ENCODE measurements at regions not wholly inside any gene's neighbourhood (a gene's known extent, or its start where the extent isn't known, plus 50 kb on each side); places are given as distances from the start of the nearest gene placed in this dataset.

- H3F3A ChIP-seq (ENCODE audit: insufficient read depth, low read length, poor library complexity, severe bottlenecking), result no peaks in the 10 kb centered on the region
- H3K79me2 ChIP-seq (replicated peaks; ENCODE audit: insufficient read depth, low read length), result no peaks in the 10 kb centered on the region
- H3K4me2 ChIP-seq (ENCODE audit: low read length), result peak overlapping the region; percentile 49
- H3K9me2 ChIP-seq (ENCODE audit: insufficient read depth, low read length), result no peaks in the 10 kb centered on the region
- peak overlapping the region; percentile 50 for H3K4me3 ChIP-seq (ENCODE audit: low read length)
- H3K27ac ChIP-seq (ENCODE audit: low read length), result peak overlapping the region; percentile 65
- no peaks in the 10 kb centered on the region for H4K20me1 ChIP-seq (ENCODE audit: insufficient read depth)
- TF ChIP-seq CTCF (IDR thresholded peaks at IDR 0.05; ENCODE audit: poor library complexity, severe bottlenecking) (no peak), POLR2AphosphoS5 (IDR thresholded peaks at IDR 0.05) (no peak), TAF1 (IDR thresholded peaks at IDR 0.05; ENCODE audit: low read depth) (no peak), SMC3 (conservative IDR thresholded peaks at IDR 0.05; ENCODE audit: poor library complexity) (no peak), EZH2 (IDR thresholded peaks at IDR 0.05; ENCODE audit: borderline replicate concordance, insufficient read depth, low read length, poor library complexity, severe bottlenecking) (no peak), EP300 (conservative IDR thresholded peaks at IDR 0.05; ENCODE audit: poor library complexity, severe bottlenecking) (no peak), RAD21 (conservative IDR thresholded peaks at IDR 0.05) (no peak), MXI1 (conservative IDR thresholded peaks at IDR 0.05; ENCODE audit: poor library complexity, severe bottlenecking) (no peak)
- TF ChIP-seq, protein P1, sequence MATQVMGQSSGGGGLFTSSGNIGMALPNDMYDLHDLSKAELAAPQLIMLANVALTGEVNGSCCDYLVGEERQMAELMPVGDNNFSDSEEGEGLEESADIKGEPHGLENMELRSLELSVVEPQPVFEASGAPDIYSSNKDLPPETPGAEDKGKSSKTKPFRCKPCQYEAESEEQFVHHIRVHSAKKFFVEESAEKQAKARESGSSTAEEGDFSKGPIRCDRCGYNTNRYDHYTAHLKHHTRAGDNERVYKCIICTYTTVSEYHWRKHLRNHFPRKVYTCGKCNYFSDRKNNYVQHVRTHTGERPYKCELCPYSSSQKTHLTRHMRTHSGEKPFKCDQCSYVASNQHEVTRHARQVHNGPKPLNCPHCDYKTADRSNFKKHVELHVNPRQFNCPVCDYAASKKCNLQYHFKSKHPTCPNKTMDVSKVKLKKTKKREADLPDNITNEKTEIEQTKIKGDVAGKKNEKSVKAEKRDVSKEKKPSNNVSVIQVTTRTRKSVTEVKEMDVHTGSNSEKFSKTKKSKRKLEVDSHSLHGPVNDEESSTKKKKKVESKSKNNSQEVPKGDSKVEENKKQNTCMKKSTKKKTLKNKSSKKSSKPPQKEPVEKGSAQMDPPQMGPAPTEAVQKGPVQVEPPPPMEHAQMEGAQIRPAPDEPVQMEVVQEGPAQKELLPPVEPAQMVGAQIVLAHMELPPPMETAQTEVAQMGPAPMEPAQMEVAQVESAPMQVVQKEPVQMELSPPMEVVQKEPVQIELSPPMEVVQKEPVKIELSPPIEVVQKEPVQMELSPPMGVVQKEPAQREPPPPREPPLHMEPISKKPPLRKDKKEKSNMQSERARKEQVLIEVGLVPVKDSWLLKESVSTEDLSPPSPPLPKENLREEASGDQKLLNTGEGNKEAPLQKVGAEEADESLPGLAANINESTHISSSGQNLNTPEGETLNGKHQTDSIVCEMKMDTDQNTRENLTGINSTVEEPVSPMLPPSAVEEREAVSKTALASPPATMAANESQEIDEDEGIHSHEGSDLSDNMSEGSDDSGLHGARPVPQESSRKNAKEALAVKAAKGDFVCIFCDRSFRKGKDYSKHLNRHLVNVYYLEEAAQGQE (IDR thresholded peaks at IDR 0.05; ENCODE audit: borderline replicate concordance), result no peak
- H3K36me3 ChIP-seq (ENCODE audit: insufficient read depth, low read length), result no peaks in the 10 kb centered on the region
- H3K9me3 ChIP-seq (ENCODE audit: low read length), result no peaks in the 10 kb centered on the region
- no peaks in the 10 kb centered on the region for H3K27me3 ChIP-seq (ENCODE audit: insufficient read depth, low read depth, low read length)
- H3K9ac ChIP-seq (ENCODE audit: low read length), result peak overlapping the region; percentile 41
- H2AFZ ChIP-seq (ENCODE audit: low read depth, low read length), result peak overlapping the region; percentile 24
Observed at GRCh38 chr14:89542786-89543424, 125.9 kb upstream of the FOXN3 start.

- Histone ChIP-seq H3K36me3 (ENCODE audit: insufficient read depth, low read length) (no peaks in the 10 kb centered on the region), H3K27me3 (ENCODE audit: insufficient read depth, low read depth, low read length) (no peaks in the 10 kb centered on the region), H3K4me2 (ENCODE audit: low read length) (no peak overlapping the region), H3K9me2 (ENCODE audit: insufficient read depth, low read length) (no peaks in the 10 kb centered on the region), H3K27ac (ENCODE audit: low read length) (no peak overlapping the region), H4K20me1 (ENCODE audit: insufficient read depth) (no peaks in the 10 kb centered on the region), H3K4me3 (ENCODE audit: low read length) (no peak overlapping the region), H2AFZ (ENCODE audit: low read depth, low read length) (no peak overlapping the region), H3K9me3 (ENCODE audit: low read length) (no peaks in the 10 kb centered on the region), H3F3A (ENCODE audit: insufficient read depth, low read length, poor library complexity, severe bottlenecking) (no peaks in the 10 kb centered on the region), H3K79me2 (replicated peaks; ENCODE audit: insufficient read depth, low read length) (no peaks in the 10 kb centered on the region), H3K9ac (ENCODE audit: low read length) (no peak overlapping the region)
- TF ChIP-seq RAD21 (conservative IDR thresholded peaks at IDR 0.05) (no peak), EP300 (conservative IDR thresholded peaks at IDR 0.05; ENCODE audit: poor library complexity, severe bottlenecking) (no peak), POLR2AphosphoS5 (IDR thresholded peaks at IDR 0.05) (no peak), CTCF (IDR thresholded peaks at IDR 0.05; ENCODE audit: poor library complexity, severe bottlenecking) (no peak), SMC3 (conservative IDR thresholded peaks at IDR 0.05; ENCODE audit: poor library complexity) (no peak), TAF1 (IDR thresholded peaks at IDR 0.05; ENCODE audit: low read depth) (no peak), EZH2 (IDR thresholded peaks at IDR 0.05; ENCODE audit: borderline replicate concordance, insufficient read depth, low read length, poor library complexity, severe bottlenecking) (no peak), MXI1 (conservative IDR thresholded peaks at IDR 0.05; ENCODE audit: poor library complexity, severe bottlenecking) (no peak)
- TF ChIP-seq, protein P1 (IDR thresholded peaks at IDR 0.05; ENCODE audit: borderline replicate concordance), result no peak
Observed at GRCh38 chr14:89540830-89541470, 123.9 kb upstream of the FOXN3 start.

All from neural cell (in vitro differentiated cells).